Neutrophil (primary cell): ENCODE measurements at regions not wholly inside any gene's neighbourhood (a gene's known extent, or its start where the extent isn't known, plus 50 kb on each side); places are given as distances from the start of the nearest gene placed in this dataset.

ENCODE experiments used
- H3K27ac ChIP-seq: fragments of 200-600 bp; sonication (generic); 2 replicates; pipeline ENCODE4 v1.5.1; 2016; ENCODE audit warnings: mild to moderate bottlenecking, moderate library complexity
- H3K27me3 ChIP-seq: fragments of 200-600 bp; sonication (generic); 2 replicates; pipeline ENCODE4 v1.6.0; 2016; ENCODE audit warnings: mild to moderate bottlenecking
- H3K36me3 ChIP-seq: fragments of 200-600 bp; sonication (generic); 2 replicates; pipeline ENCODE4 v1.5.1; 2017
- H3K4me1 ChIP-seq, 2 experiments: fragments of 200-600 bp in 1 of 2; sonication (generic) in 1 of 2; 1 replicate in 1 of 2; 2 replicates in 1 of 2; pipeline versions ENCODE4 v1.5.1 to v1.6.1; 2013 to 2016; ENCODE audit warnings: low read depth in 1 of 2, low read length in 1 of 2, mild to moderate bottlenecking in 1 of 2, moderate library complexity in 1 of 2; ENCODE audit not compliant: control insufficient read depth in 1 of 2, insufficient read depth in 1 of 2
- H3K4me3 ChIP-seq, 2 experiments: fragments of 200-600 bp in 1 of 2; sonication (generic) in 1 of 2; 1 replicate in 1 of 2; 2 replicates in 1 of 2; pipeline ENCODE4 v1.5.1; 2013 to 2016; ENCODE audit warnings: low read depth in 1 of 2, low read length in 1 of 2, mild to moderate bottlenecking in 1 of 2, moderate library complexity in 1 of 2
- H3K9me3 ChIP-seq: fragments of 200-600 bp; sonication (generic); 2 replicates; pipeline ENCODE4 v1.5.1; 2016
- CTCF ChIP-seq: fragments of 200-600 bp; sonication (generic); IDR thresholded peaks from 2 replicates; pipeline ENCODE4 v1.5.1; 2016; ENCODE audit warnings: antibody characterized with exemption

- TF ChIP-seq CTCF = no peak
- H3K9me3 ChIP-seq = no peaks in the 10 kb centered on the region
- no peaks in the 10 kb centered on the region for H3K27me3 ChIP-seq
These were observed 124.8 kb downstream of the TMTC3 start for GRCh38 chr12:88266806-88267360.

DNA sequence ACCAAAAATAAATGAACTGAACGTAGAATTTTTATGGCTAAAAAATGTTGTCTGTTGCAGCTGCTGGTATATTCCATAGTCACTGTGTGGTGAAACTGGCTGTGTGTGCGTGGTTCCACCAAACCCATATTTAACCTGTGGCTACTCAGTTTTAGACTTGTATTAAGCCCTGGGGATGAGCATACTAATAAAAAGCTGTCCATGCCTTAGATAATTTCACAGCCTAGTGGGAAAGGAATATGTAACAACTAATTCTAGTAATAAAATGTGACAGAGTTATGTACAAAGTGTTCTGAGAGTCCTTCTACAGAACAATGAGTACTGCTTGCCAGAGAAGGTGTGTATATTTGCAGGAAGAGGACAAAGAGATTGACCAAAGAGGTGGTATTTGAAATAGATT lies 125.5 kb downstream of the TMTC3 start:
- Histone ChIP-seq H3K9me3 (no peaks in the 10 kb centered on the region), H3K4me1 (no peaks in the 10 kb centered on the region), H3K4me3 (no peak overlapping the region), H3K27ac (no peak overlapping the region), H3K36me3 (no peaks in the 10 kb centered on the region), H3K27me3 (no peaks in the 10 kb centered on the region)
- TF ChIP-seq CTCF = no peak

More at GRCh38 chr12:88266806-88267360, 124.8 kb downstream of the TMTC3 start:
- Histone ChIP-seq H3K36me3 (no peaks in the 10 kb centered on the region), H3K4me3 (no peak overlapping the region), H3K4me1 (no peaks in the 10 kb centered on the region), H3K27ac (no peak overlapping the region)

DNA sequence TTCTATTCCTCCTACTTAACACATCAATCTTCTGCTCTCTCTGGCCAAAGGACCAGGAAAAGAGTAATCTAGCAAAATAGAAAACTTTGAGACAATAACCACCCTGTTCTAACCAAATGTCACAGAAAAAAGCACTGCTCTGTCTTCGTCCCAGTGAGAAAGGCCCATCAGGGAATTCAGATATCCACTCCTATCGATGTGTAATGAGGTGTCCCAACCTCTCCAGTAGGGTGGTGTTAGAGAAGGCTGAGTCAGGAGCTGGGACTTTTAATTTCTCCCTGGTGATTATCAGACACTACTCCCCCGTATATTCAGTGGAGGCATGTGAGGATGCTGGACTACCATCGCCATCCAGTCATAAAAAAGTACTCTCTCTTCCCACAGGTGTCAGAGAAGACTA lies 130.3 kb downstream of the TMTC3 start:
- no peak for TF ChIP-seq CTCF
- H3K4me3 ChIP-seq = no peak overlapping the region
- H3K36me3 ChIP-seq = no peaks in the 10 kb centered on the region
- H3K9me3 ChIP-seq = no peaks in the 10 kb centered on the region
- no peaks in the 10 kb centered on the region for H3K4me1 ChIP-seq
- no peaks in the 10 kb centered on the region for H3K27me3 ChIP-seq
- no peak overlapping the region for H3K27ac ChIP-seq

GRCh38 chr12:88273450-88273849 lies 131.3 kb downstream of the TMTC3 start:
- Histone ChIP-seq H3K27me3 (no peaks in the 10 kb centered on the region), H3K9me3 (no peaks in the 10 kb centered on the region), H3K36me3 (no peaks in the 10 kb centered on the region), H3K4me1 (no peaks in the 10 kb centered on the region), H3K4me3 (no peak overlapping the region), H3K27ac (no peak overlapping the region)
- TF ChIP-seq CTCF = no peak

GRCh38 chr12:88273875-88274274 lies 131.8 kb downstream of the TMTC3 start:
- Histone ChIP-seq H3K27ac (no peak overlapping the region), H3K4me3 (no peak overlapping the region), H3K36me3 (no peaks in the 10 kb centered on the region), H3K4me1 (no peaks in the 10 kb centered on the region), H3K9me3 (no peaks in the 10 kb centered on the region), H3K27me3 (no peaks in the 10 kb centered on the region)
- TF ChIP-seq CTCF = no peak
